HepG2 (cell line): ENCODE measurements at regions not wholly inside any gene's neighbourhood (a gene's known extent, or its start where the extent isn't known, plus 50 kb on each side); places are given as distances from the start of the nearest gene placed in this dataset.

Experiments used
- CSRNP2 ChIP-seq: sonication (generic); formaldehyde crosslinking; conservative IDR thresholded peaks from 2 replicates; pipeline ENCODE4 v1.8.0; 2022; ENCODE audit warnings: low read depth, missing genetic modification reagents
- NFE2L2 ChIP-seq: fragments of 150-350 bp; IDR thresholded peaks from 2 replicates; pipeline ENCODE4 v1.6.1; 2014; ENCODE audit warnings: low read length
- POLR2A ChIP-seq, 2 experiments: IDR thresholded peaks; 2 replicates each; pipeline ENCODE4 v1.6.1; 2011; ENCODE audit warnings: low read depth in 2 of 2, low read length in 2 of 2, mild to moderate bottlenecking in 1 of 2, moderate library complexity in 1 of 2; ENCODE audit not compliant: insufficient read depth in 1 of 2
- ZNF274 ChIP-seq: sonication (generic); formaldehyde crosslinking; IDR thresholded peaks from 2 replicates; pipeline ENCODE4 v1.5.1; 2020; ENCODE audit warnings: mild to moderate bottlenecking, missing genetic modification reagents
- ZNF280D ChIP-seq: sonication (generic); formaldehyde crosslinking; IDR thresholded peaks from 2 replicates; pipeline ENCODE4 v1.5.1; 2020; ENCODE audit warnings: mild to moderate bottlenecking, missing genetic modification reagents
- ZNF790 ChIP-seq: sonication (generic); formaldehyde crosslinking; IDR thresholded peaks from 2 replicates; pipeline ENCODE4 v1.8.0; 2022; ENCODE audit warnings: missing genetic modification reagents, mild to moderate bottlenecking, borderline replicate concordance

- no peak for TF ChIP-seq NFE2L2
- no peak for TF ChIP-seq CSRNP2 (CRISPR knock-in tag)
- TF ChIP-seq ZNF280D (CRISPR knock-in tag): no peak
- TF ChIP-seq ZNF274 (CRISPR knock-in tag): no peak
- no peak for TF ChIP-seq ZNF790 (CRISPR knock-in tag)
- no peak for TF ChIP-seq POLR2A (IDR thresholded peaks at IDR 0.05; ENCODE audit: insufficient read depth in 1 of 2, low read depth in 2 of 2, low read length in 2 of 2)
These were observed 139.6 kb upstream of the TRPC6 start for GRCh38 chr11:101723371-101723770.
